ENCODE measurements at regions not wholly inside any gene's neighbourhood (a gene's known extent, or its start where the extent isn't known, plus 50 kb on each side); places are given as distances from the start of the nearest gene placed in this dataset.

DNA sequence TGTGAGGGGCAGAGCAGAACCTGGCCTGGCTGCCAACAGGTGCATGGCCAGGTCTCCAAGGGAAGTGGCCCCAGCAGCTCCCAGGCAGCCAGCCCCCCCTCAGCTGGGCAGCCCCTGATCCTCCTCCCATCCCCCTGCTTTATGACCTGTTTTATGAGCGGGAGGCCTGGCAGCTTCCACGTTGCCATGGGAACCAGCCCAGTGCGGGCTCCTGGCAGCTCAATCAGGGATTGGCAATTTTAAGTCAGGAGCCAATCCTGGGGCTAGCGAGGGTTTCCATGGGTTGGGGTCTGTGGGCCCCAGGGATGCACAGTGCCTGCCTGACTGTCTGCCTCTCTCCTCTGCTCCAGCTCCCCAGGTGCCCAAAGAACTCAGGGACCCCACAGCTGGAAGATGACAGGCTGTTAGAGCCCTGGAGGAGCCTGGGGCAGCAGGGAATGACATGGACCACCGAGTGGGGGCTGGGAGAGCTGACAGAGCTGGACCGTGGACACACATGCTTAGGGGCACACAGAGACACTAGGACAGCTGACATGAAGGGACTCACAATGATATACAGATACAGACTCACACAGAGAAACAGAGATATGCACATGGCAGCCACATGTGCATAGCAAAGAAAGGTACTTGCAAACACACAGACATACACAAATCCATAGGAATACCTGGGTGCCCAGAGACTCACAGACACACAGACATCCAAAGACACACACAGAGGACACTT is 56.5 kb upstream of the SIRPA start:
- TF ChIP-seq POLR2A (IDR thresholded peaks at IDR 0.05) (no peak), CTCF (IDR thresholded peaks at IDR 0.05) (no peak)
